ENCODE measurements at regions not wholly inside any gene's neighbourhood (a gene's known extent, or its start where the extent isn't known, plus 50 kb on each side); places are given as distances from the start of the nearest gene placed in this dataset.

DNA sequence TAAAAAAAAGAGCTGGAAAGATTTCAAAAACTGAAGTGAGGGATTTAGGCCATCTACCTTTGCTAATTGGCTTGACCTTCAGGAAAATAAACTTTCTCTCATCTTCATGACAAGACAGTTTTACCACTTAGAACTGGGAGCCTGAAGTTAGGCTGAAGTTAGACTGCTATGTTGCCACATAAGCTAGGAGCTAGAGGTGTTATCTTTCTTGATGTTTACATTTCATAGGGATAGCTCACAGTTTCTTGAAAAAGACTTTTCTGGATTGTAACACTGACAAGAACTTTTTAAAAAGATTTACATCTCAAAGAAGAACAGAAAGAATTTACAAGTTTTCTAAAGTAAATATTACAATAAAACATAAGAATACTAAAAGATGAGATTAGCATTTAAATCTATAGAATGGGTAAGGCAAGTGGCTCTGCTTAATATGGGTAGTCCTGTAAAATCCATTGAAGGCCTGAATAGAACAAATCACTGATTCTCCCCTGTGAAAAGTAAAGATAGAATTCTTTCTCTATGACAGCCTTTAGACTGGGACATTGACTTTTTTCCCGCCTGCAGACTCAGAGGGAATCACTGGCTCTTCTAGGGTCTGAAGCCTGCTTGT is 1665.4 kb upstream of the CDH9 start:
- TF ChIP-seq, protein P1, sequence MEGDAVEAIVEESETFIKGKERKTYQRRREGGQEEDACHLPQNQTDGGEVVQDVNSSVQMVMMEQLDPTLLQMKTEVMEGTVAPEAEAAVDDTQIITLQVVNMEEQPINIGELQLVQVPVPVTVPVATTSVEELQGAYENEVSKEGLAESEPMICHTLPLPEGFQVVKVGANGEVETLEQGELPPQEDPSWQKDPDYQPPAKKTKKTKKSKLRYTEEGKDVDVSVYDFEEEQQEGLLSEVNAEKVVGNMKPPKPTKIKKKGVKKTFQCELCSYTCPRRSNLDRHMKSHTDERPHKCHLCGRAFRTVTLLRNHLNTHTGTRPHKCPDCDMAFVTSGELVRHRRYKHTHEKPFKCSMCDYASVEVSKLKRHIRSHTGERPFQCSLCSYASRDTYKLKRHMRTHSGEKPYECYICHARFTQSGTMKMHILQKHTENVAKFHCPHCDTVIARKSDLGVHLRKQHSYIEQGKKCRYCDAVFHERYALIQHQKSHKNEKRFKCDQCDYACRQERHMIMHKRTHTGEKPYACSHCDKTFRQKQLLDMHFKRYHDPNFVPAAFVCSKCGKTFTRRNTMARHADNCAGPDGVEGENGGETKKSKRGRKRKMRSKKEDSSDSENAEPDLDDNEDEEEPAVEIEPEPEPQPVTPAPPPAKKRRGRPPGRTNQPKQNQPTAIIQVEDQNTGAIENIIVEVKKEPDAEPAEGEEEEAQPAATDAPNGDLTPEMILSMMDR (IDR thresholded peaks at IDR 0.05), result no peak
- DNase-seq (ENCODE audit: low spot score) (no peak), ATAC-seq (ENCODE audit: insufficient number of reproducible peaks, low FRiP score, low read depth) (no peak)
- Histone ChIP-seq H3K27me3 (replicated peaks; ENCODE audit: insufficient read depth) (no peaks in the 10 kb centered on the region), H3K36me3 (no peaks in the 10 kb centered on the region), H3K9me3 (no peaks in the 10 kb centered on the region), H3K4me1 (ENCODE audit: control insufficient read depth in 1 of 2, low read depth in 2 of 2) (no peaks in the 10 kb centered on the region), H3K4me3 (no peak overlapping the region), H3K27ac (no peak overlapping the region)

GRCh38 chr5:28691526-28691925 is 1653.1 kb upstream of the CDH9 start:
- TF ChIP-seq, protein P1 (IDR thresholded peaks at IDR 0.05), result no peak
- Histone ChIP-seq H3K4me3 (no peak overlapping the region), H3K27ac (no peak overlapping the region), H3K4me1 (ENCODE audit: control insufficient read depth in 1 of 2, low read depth in 2 of 2) (no peaks in the 10 kb centered on the region), H3K36me3 (no peaks in the 10 kb centered on the region), H3K9me3 (no peaks in the 10 kb centered on the region), H3K27me3 (replicated peaks; ENCODE audit: insufficient read depth) (no peaks in the 10 kb centered on the region)
- ATAC-seq (ENCODE audit: insufficient number of reproducible peaks, low FRiP score, low read depth) (no peak), DNase-seq (ENCODE audit: low spot score) (no peak)

- TF ChIP-seq, protein P1 (IDR thresholded peaks at IDR 0.05), result no peak
- H3K27ac ChIP-seq, result no peak overlapping the region
- H3K4me3 ChIP-seq, result no peak overlapping the region
- H3K9me3 ChIP-seq, result no peaks in the 10 kb centered on the region
- no peaks in the 10 kb centered on the region for H3K36me3 ChIP-seq
- no peaks in the 10 kb centered on the region for H3K27me3 ChIP-seq (replicated peaks; ENCODE audit: insufficient read depth)
- DNase-seq (ENCODE audit: low spot score) (no peak), ATAC-seq (ENCODE audit: insufficient number of reproducible peaks, low FRiP score, low read depth) (no peak)
- H3K4me1 ChIP-seq (ENCODE audit: control insufficient read depth in 1 of 2, low read depth in 2 of 2), result no peaks in the 10 kb centered on the region
Observed at GRCh38 chr5:28685794-28686193, 1647.4 kb upstream of the CDH9 start.

DNA sequence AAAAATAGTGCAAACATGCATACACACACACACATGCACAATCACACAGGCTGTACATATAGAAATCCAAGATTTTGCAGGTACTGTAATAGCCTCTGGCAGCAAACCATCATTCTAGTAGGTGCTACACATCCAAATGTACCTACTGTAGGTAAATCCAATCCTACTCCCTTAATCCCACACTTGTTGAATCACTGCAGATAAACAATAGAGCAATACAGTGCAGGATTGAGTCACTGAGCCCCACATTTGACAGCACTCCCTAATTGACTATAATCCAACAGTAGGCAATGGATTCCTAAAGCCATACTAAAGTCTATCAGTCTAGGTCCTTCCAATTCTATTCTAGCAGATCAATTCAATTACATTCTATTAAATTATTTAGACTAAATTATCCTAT is 1640.5 kb upstream of the CDH9 start:
- Histone ChIP-seq H3K4me1 (ENCODE audit: control insufficient read depth in 1 of 2, low read depth in 2 of 2) (no peaks in the 10 kb centered on the region), H3K27ac (no peak overlapping the region), H3K4me3 (no peak overlapping the region), H3K36me3 (no peaks in the 10 kb centered on the region), H3K27me3 (replicated peaks; ENCODE audit: insufficient read depth) (no peaks in the 10 kb centered on the region), H3K9me3 (no peaks in the 10 kb centered on the region)
- DNase-seq (ENCODE audit: low spot score) (no peak), ATAC-seq (ENCODE audit: insufficient number of reproducible peaks, low FRiP score, low read depth) (no peak)
- TF ChIP-seq, protein P1 (IDR thresholded peaks at IDR 0.05), result no peak

DNA sequence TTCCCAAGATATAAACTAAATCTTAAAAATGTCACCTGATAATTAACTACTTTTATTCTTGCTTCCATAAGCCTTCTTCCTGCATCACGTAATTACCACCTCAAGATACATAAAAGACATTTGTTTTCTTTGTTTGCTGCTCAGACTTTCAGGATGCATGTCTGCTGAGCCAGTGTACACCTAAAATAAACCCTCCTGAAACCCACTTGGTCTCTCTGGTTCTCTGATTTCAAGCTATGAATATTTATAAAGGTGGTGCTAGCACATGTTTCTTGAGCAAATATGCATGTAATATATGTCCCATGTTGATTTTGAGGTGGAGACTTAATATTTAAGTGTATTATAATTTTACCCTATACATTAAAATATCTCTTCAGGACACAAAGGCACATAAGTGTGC is 1627.7 kb upstream of the CDH9 start:
- DNase-seq (ENCODE audit: low spot score) (no peak), ATAC-seq (ENCODE audit: insufficient number of reproducible peaks, low FRiP score, low read depth) (no peak)
- H3K27ac ChIP-seq, result no peak overlapping the region
- no peaks in the 10 kb centered on the region for H3K4me1 ChIP-seq (ENCODE audit: control insufficient read depth in 1 of 2, low read depth in 2 of 2)
- no peak overlapping the region for H3K4me3 ChIP-seq
- TF ChIP-seq, protein P1 (IDR thresholded peaks at IDR 0.05), result no peak
- no peaks in the 10 kb centered on the region for H3K27me3 ChIP-seq (replicated peaks; ENCODE audit: insufficient read depth)
- H3K9me3 ChIP-seq, result no peaks in the 10 kb centered on the region
- no peaks in the 10 kb centered on the region for H3K36me3 ChIP-seq
